HG03354 (cell line): ENCODE measurements at regions not wholly inside any gene's neighbourhood (a gene's known extent, or its start where the extent isn't known, plus 50 kb on each side); places are given as distances from the start of the nearest gene placed in this dataset.
"Not testable (repeated sequence)": the region's sequence is repeated elsewhere in the genome, so short reads cannot be mapped to it uniquely, and the experiment has no call there.

Experiments
- ATAC-seq: cut with Tn5 transposase; IDR thresholded peaks from one replicate; pipeline ENCODE4 v1.9.1; 2021; ENCODE audit warnings: mild to moderate bottlenecking; ENCODE audit not compliant: unreplicated experiment, poor library complexity, severe bottlenecking

- no peak for ATAC-seq
Observed at GRCh38 chr6:84635081-84635761, 129.2 kb downstream of the TBX18 start.

GRCh38 chr6:84633771-84634170, 130.6 kb downstream of the TBX18 start:
- ATAC-seq: no peak

GRCh38 chr6:84626527-84626926, 137.9 kb downstream of the TBX18 start:
- ATAC-seq: not testable (repeated sequence)

GRCh38 chr6:84625506-84625905, 138.9 kb downstream of the TBX18 start:
- ATAC-seq: no peak

GRCh38 chr6:84623956-84624680, 140.3 kb downstream of the TBX18 start:
- no peak for ATAC-seq

GRCh38 chr6:84618836-84619235, 145.6 kb downstream of the TBX18 start:
- ATAC-seq: no peak

- no peak for ATAC-seq
Observed at GRCh38 chr6:84618046-84618752, 146.2 kb downstream of the TBX18 start.

GRCh38 chr6:84615987-84616386, 148.4 kb downstream of the TBX18 start:
- ATAC-seq: no peak

- no peak for ATAC-seq
Observed at GRCh38 chr6:84615113-84615850, 149.1 kb downstream of the TBX18 start.

- no peak for ATAC-seq
Observed at GRCh38 chr6:84606860-84607259, 157.5 kb downstream of the TBX18 start.

- ATAC-seq: no peak
Observed at GRCh38 chr6:84605298-84605697, 159.1 kb downstream of the TBX18 start.

GRCh38 chr6:84601366-84601765, 163.0 kb downstream of the TBX18 start:
- ATAC-seq: no peak

GRCh38 chr6:84599991-84600390, 164.4 kb downstream of the TBX18 start:
- no peak for ATAC-seq

GRCh38 chr6:84597238-84597875, 167.0 kb downstream of the TBX18 start:
- ATAC-seq: no peak

- no peak for ATAC-seq
Observed at GRCh38 chr6:84596488-84596887, 167.9 kb downstream of the TBX18 start.

- no peak for ATAC-seq
Observed at GRCh38 chr6:84588697-84589080, 175.7 kb downstream of the TBX18 start.

- not testable (repeated sequence) for ATAC-seq
Observed at GRCh38 chr6:84587994-84588696, 176.3 kb downstream of the TBX18 start.

GRCh38 chr6:84587202-84587940, 177.0 kb downstream of the TBX18 start:
- ATAC-seq: not testable (repeated sequence)
